Upper lobe of left lung (tissue), 4 donors: ENCODE measurements at regions not wholly inside any gene's neighbourhood (a gene's known extent, or its start where the extent isn't known, plus 50 kb on each side); places are given as distances from the start of the nearest gene placed in this dataset.

Source experiments
- POLR2A ChIP-seq, 4 donors: fragments of 450-650 bp; IDR thresholded peaks; one replicate each; pipeline ENCODE4 v1.5.1; 2016 to 2017; ENCODE audit warnings: antibody characterized with exemption in 4 of 4, mild to moderate bottlenecking in 2 of 4
- POLR2AphosphoS5 ChIP-seq, 2 donors: sonication (generic); formaldehyde crosslinking; IDR thresholded peaks; one replicate each; pipeline ENCODE4 v1.5.1; 2017; ENCODE audit warnings: antibody characterized with exemption in 2 of 2

GRCh38 chr2:17164550-17164949, 353.7 kb downstream of the RAD51AP2 start:
- no peak for TF ChIP-seq POLR2AphosphoS5 (IDR thresholded peaks at IDR 0.05)
- no peak for TF ChIP-seq POLR2A (IDR thresholded peaks at IDR 0.05)
